ENCODE measurements at regions not wholly inside any gene's neighbourhood (a gene's known extent, or its start where the extent isn't known, plus 50 kb on each side); places are given as distances from the start of the nearest gene placed in this dataset.

GRCh38 chr16:55411231-55411630 lies 67.8 kb upstream of the MMP2 start:
- no peaks in the 10 kb centered on the region for H3K36me3 ChIP-seq
- H3K4me1 ChIP-seq (ENCODE audit: low read depth): no peaks in the 10 kb centered on the region
- H3K9me3 ChIP-seq (ENCODE audit: low read depth): no peaks in the 10 kb centered on the region
- no peak overlapping the region for H3K27ac ChIP-seq
- H3K4me3 ChIP-seq: no peak overlapping the region
- H3K27me3 ChIP-seq: peaks cover 24% of the 10 kb centered on the region
- no peak for TF ChIP-seq CTCF (IDR thresholded peaks at IDR 0.05; ENCODE audit: low read depth, low read length)
- DNase-seq (ENCODE audit: low read depth in 1 of 2, low spot score in 1 of 2): no peak

DNA sequence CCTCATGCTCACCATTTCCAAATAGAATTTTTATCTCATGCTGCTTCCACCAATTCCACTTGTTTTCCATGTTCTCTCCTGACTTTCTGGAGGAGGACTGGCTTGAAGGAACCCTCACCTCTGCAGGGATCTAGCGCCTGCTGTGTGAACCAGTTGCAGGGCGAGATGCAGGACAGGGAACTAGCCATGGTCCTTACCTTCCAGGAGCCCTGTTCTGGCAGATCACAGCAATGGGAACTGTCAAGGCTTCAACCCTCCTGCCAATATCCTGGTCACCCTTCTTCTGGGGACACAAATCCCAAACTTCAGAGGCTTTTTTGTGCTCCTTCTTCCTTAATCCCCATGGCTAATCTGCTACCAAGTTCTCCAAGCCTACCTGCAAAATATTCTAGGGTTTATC lies 60.4 kb upstream of the MMP2 start:
- peaks cover 24% of the 10 kb centered on the region for H3K27me3 ChIP-seq
- H3K4me1 ChIP-seq (ENCODE audit: low read depth): no peaks in the 10 kb centered on the region
- no peaks in the 10 kb centered on the region for H3K36me3 ChIP-seq
- TF ChIP-seq CTCF (IDR thresholded peaks at IDR 0.05; ENCODE audit: low read depth, low read length): no peak
- peak; percentile 4 to 66 for DNase-seq (ENCODE audit: low read depth in 1 of 2, low spot score in 1 of 2)
- no peak overlapping the region for H3K27ac ChIP-seq
- no peaks in the 10 kb centered on the region for H3K9me3 ChIP-seq (ENCODE audit: low read depth)
- no peak overlapping the region for H3K4me3 ChIP-seq

DNA sequence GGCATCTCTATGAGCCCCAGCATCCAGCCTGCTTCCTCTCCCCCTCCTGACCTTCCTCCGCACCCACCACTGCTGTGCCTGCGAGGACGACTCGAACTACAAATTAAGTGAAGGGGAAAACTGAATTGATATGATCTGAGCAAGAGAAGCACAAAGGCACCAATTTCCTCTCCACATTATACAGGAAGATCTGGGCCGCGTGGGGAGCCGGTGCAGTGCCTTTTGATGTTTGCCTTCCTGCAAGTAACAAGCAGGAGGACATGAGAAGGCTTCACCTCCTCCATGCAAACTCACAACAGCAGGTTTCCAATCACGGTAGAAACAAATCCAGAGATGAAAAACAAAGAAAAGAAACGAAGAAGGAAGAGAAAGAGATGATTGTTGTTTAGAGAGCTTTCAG lies 57.8 kb upstream of the MMP2 start:
- no peaks in the 10 kb centered on the region for H3K4me1 ChIP-seq (ENCODE audit: low read depth)
- H3K27ac ChIP-seq: no peak overlapping the region
- TF ChIP-seq CTCF (IDR thresholded peaks at IDR 0.05; ENCODE audit: low read depth, low read length): no peak
- H3K4me3 ChIP-seq: no peak overlapping the region
- no peaks in the 10 kb centered on the region for H3K9me3 ChIP-seq (ENCODE audit: low read depth)
- H3K36me3 ChIP-seq: no peaks in the 10 kb centered on the region
- peaks cover 11% of the 10 kb centered on the region for H3K27me3 ChIP-seq
- DNase-seq (ENCODE audit: low read depth in 1 of 2, low spot score in 1 of 2): no peak

DNA sequence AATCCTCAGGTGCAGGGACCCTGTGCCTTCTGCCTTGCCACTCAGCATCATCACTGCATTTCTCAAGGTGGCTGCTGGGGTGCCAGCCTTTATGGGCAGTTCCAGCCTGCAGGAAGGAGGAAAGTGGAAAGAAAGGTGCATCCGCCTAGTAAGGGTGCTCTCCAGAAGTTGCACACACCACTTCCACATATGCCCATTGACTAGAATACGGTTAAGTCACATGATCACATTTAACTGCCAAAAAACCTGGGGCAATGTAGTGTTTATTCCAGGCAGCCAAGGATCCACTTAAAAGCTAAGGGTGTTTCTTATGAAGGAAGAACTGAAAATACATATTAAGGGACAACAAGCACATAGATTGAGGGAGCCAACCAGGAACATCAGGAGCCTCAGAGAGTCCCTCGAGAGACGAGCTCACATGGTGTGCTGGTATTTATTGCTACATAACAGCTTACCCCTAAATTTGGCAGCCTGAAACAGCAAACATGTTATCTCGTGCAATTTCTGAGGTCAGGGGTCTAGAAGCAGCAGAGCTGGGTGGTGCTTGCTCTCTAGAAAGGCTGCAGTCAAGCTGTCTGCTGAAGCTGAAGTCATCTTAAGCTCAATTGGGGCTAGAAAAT lies 52.0 kb upstream of the MMP2 start:
- Histone ChIP-seq H3K36me3 (no peaks in the 10 kb centered on the region), H3K27ac (no peak overlapping the region), H3K9me3 (ENCODE audit: low read depth) (no peaks in the 10 kb centered on the region), H3K27me3 (peaks cover 3% of the 10 kb centered on the region), H3K4me3 (no peak overlapping the region), H3K4me1 (ENCODE audit: low read depth) (no peaks in the 10 kb centered on the region)
- no peak for DNase-seq (ENCODE audit: low read depth in 1 of 2, low spot score in 1 of 2)
- TF ChIP-seq CTCF (IDR thresholded peaks at IDR 0.05; ENCODE audit: low read depth, low read length): no peak

Measured in cardiac muscle cell (in vitro differentiated cells and primary cell).